ENCODE measurements at regions not wholly inside any gene's neighbourhood (a gene's known extent, or its start where the extent isn't known, plus 50 kb on each side); places are given as distances from the start of the nearest gene placed in this dataset.

GRCh38 chr2:128474036-128474955 is 155.6 kb upstream of the HS6ST1 start:
- no peak for DNase-seq

DNA sequence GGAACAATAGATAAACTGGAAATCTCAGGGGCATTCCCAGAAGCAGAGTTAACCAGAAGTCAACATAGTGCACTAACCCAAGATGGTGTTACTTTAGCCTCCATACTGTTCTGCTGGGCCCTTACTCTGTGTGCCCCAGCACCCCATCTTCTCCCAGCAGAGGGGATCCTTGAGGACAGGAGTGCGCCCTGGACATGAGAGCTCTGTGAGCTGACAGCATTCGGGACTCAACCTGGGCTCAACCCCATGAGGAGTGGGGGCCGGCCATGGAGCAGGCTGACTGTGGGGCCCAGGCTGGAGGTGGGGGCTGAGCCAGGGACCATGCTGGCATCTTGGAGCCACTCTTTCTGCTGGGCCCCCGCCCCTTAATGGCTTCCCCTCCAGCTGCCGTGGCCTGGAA is 156.3 kb upstream of the HS6ST1 start:
- DNase-seq = no peak

DNA sequence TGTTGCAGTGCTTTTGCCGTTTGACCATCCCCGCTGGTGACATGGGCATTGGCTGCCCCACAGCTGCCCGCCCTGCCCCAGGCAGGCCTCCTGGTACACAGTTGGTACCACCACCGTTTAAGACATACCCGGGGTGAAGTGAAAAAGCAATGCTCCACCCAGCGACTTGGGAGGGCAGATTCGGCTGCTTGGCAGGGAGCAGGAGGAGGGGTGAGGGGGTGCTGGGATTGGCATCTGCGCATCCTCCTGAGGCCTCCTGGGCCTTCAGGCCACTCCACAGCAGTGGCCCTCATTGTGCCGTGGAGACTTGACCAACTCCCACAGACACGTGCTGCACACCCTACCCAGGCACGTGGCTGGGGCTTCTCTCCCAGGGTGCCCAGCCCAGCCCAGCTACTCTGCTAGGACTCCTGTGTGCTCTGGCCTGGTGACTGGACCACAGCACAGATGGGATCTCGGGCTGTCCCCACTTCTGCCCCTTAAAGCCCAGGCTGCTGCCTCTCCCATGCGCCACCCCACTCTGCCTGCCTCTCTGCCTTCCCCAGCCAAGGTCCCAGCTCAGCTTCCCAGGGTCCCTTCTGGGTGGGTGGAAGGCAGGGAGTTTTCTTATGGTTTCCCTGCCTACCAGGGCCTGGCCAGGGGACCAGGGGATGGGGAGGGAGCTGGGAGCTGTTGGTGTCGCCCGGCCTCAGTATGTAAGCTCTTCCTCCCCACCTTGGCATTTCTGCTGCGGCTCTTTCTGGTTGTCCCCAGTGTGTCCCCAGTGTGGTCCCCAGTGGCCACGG is 157.0 kb upstream of the HS6ST1 start:
- no peak for DNase-seq

DNA sequence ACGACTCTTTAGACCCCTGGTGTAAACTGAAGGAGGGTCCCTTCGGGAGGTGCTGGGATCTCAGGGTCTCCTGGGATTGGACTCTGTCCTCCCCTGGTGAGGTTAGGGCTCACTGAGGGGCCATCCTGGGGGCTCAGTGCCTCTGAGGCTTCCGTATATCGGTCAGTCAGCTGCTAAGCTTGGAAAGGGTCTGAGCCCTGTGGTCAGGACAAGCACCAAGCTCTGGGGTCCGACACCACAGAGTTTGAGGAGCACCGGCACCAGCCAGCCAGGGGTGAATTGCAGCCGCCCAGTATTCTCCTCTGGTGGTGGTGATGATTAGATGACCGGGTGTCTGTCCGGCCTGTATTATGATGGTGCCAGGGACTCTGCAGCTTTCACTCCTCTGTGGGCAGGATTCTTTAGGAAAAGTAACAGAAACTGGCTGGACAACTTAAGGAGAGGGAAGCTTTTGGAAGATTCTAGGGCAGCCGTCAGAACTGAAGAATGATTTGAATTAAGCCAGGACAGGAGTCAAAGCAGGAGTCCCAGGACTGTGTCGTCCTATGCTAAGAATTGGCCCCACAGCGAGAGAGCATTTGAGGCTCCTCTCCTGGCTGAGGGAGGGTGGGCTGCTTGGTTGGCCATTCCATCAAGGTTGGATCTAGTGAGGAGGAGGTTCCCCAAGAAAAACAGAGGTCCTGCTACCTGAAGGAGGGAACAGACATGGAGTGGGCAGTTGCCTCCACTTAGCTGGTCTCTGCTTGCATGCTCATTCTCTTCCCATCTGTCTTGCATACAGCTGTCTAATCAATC is 158.6 kb upstream of the HS6ST1 start:
- no peak for DNase-seq

GRCh38 chr2:128477891-128478290 is 159.2 kb upstream of the HS6ST1 start:
- no peak for DNase-seq

- DNase-seq = no peak
These were observed 167.3 kb upstream of the HS6ST1 start for GRCh38 chr2:128485761-128486639.

DNA sequence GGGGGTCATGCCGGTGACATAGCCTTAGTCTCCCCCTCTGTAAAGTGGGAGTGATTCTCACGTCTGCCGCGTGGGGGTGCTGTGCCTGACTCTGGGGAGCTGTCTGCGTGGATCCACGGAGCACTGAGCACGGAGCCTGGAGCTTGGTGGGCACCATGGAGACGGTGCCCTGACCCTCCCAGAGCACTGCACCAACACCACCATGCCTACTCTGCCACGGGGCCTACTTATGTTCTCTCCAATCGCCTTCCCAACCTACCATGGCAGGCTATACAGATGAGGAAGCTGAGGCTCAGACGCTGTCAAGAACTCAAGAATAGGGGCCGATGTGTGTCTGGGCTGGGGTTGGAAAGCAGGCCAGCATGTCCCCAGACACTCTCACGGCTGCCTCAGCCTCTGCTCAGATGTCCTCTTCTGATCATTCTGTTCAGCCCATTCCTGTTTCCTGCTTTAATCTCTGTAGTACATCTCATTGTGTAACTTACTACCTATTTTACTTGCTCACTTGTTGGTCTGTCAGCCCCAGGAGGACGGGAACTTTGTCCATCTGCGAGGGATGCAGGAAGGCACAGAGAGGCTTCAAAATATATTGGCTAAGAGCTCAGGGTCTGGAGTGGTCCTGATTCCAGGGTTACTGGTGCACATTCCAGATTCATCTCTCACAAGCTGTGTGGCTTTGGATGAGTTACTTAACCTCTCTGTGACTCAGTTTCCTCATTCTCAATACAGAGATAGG is 168.1 kb upstream of the HS6ST1 start:
- no peak for DNase-seq

DNA sequence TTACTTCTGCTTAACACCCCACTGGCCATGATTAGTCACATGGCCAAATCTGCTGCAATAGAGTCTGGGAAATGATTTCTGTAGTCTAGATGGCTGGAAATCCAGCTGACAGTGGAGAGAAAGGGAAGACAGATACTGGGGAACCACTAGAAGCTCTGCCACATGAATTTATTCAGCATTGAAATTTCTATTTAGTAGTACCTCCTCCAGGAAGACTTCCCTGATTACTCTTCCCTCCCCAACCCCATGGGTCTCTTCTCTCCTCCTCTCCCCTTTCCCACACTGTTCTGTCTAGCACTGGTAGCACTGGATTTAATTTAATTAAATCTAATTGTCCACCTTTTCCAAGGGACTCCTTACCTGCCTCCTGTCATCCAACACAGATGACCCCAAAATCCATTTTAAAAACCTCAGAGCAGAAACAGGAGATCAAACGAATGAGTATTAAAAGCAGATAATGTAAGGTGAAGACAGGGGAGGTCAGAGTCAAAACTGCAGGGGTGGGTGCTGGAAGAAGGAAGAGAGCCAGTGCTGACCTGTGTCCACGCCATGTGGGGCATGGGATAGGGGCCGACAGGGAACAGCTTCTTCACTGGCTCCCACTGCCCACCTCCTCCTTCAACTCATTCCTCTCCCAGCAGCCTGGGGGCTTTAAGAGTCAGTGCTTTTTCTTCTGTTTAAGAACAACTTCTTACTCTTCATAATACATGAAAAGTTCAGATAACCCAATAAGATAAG is 169.2 kb upstream of the HS6ST1 start:
- no peak for DNase-seq

DNA sequence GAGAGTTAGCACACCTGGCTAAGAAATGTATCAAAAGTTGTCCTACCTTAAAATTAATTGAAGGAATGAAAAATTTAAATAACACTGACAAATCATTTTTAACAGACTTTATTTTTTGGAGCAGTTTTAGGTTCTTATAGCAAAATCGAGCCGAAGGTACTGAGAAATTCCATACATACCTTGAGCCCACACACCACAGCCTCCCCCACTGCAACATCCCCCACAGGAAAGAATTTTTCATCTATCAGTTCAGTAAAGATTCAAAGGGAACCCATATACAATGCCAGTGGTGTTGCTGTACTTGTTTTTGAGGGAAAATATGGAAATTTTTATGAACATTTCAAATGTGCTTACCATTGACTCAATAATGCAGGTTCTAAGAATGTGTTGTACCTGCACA is 169.8 kb upstream of the HS6ST1 start:
- DNase-seq = no peak

DNA sequence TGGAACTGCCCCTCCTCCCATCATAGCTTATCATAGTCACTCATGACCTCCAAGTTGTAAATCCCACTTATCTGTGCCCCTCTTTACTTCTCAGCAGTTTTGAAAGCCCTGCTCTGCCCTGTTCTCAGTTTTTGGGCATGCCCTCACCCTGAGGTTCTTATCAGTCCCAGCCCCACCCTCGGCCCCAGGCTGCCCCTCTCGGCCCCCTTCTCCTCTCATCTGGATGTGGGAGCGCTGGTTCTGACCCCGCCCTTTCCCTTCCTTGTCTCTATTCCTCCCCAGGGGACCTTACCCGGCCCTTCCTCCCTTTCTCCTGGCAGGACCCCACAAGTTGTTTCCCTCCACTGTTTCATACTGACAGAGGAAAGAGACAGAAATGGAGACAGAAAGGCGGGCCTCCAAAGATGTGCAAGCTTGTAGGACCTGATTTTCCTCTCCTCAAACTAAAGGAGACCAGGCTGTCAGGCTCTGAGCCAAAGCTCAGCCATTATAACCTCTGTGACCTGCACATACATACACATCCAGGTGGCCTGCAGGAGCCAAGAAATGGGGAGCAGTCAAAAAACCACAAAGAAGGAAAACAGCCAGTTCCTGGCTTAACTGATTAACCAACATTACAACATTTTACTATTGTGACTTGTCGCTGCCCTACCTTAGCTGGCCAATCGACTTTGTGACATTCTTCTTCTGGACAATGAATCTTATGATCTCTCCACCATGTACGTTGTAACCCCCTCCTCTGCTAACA is 171.0 kb upstream of the HS6ST1 start:
- no peak for DNase-seq

DNA sequence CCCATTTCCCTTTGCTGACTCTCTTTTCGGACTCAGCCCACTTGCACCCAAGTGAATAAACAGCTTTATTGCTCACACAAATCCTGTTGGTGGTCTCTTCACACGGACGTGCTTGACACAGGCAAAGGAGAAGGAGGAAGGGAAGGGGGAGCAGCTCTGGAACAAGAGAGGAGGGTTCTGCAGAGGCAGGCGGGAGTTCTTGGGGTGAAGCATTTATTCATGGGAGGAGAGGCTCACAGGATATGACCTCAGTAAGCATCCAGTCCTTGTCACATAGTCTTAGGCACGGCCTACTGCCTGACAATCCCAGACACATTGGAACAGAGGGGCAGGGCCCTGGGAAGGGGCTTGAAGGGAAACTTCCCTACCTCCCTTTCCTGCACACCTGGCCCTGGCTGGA is 171.7 kb upstream of the HS6ST1 start:
- DNase-seq = no peak

- no peak for DNase-seq
These were observed 172.4 kb upstream of the HS6ST1 start for GRCh38 chr2:128490881-128491691.

DNA sequence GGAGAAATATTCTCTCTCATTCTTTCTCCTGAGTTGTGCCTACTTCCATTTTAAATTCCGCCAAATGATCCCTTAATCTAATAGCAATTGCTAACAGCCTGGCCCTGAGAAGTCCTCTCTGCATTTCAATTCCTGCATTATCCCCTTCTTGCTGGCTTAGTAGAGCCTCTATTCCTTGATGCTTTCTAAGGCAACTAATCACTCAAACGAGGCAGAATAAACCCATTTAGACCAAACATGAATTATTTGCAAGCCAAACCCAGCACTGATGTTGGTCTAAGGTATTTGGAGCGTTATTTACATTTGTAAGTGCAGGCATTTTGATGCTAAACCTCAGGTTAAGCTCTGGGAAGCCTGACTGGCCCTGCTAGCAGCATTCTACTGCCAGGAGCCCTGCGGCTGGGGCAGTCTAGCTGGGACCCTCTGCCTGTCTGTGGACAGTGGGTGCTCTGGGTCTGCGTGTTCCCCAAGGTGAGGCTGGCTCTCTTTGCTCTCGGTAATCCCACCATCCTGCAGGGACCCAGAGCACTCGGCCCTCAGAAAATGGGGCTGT is 173.1 kb upstream of the HS6ST1 start:
- DNase-seq = no peak

DNA sequence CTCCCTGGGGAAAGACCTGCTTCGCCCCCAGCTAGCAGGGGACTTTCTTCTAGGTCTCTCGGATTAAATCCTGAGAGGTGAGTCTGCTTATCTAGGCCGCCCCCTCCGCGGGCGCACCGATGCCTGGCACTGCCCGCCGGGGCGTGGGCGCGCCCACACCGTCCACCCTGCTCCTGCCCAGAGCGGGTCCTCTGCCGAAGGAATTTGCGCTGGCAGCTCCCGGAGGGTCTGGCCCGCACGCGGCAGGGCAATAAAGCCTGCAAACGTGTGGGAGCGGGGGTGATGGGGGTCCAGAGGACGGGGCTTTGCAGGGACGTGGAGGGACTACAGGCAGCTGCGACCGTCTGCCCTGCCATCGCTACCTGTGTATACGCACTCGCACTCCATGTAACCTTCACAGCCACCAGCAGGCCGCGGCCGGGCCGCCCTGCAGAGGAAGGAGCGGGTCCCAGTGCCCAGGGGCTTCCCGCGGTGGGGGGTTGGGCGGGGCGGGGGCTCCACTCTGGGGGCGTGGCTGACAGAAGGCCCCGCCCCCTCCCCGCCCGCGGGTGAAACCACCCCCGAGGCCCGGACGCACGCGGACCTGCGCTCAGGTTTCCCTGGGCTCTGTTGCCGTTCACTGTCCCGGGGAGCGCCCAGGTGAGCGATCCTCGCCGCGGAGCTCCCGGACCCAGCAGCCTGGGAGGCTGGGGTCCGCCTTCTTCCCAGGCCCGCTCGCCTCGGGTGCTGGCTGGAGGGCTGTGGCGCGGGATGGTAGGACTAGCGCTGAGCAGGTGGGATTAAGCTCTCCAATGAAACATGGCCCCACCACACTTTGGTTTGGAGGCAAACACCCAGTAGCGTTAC is 174.5 kb upstream of the HS6ST1 start:
- no peak for DNase-seq

GRCh38 chr2:128493880-128494279 is 175.2 kb upstream of the HS6ST1 start:
- DNase-seq = no peak

DNA sequence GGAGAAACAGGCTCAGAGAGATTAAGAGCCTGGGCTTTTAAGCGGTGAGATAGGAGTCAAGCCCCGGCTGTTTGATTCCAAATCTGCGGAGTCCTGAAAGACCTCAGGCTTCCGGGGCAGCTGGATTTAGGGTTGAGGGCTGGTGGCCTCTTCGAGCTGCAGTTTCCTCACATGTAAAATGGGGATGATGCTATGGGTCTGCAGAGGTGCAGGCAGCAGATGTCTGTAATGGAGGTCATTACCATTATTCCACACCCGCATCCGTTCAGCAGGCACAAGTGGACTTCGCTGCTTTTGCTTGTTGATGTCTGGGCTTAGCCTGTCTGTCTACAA is 175.6 kb upstream of the HS6ST1 start:
- no peak for DNase-seq

DNA sequence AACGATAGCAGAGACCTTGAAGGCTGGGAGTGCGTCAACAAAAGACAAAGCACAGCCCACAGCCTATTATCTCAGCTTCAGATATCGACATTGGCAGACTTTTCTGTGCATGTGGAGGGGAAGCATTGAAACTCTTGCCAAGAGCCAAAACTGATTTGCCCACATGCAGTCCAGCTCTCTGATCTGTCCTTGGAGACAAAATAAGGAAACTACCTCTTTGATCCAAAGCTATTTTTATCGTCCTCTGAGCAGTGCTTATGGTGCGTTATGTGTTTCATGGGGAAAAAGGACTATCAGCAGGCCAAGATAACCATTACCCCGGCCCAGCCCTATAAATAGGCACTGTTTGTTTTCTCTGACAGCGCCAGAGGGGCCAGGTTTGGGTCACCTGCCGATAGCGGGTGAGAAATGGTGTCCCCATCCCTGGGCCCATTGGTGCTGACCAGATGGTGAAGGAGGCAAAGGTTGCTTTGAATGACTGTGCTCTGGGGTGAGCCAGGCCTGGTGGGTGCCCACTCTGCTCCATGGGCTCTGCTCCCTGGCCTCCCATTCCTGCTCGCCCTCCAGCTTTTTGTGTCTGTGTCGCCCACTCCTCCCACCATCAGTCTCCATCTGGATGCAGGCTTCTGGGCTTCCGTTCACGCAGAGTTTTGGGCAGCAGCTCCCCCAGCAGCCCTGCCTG is 176.1 kb upstream of the HS6ST1 start:
- DNase-seq = no peak

All from stimulated activated CD4-positive, alpha-beta T cell treated with anti-CD3 and anti-CD28 coated beads, Interleukin-2, amount 100 ng/mL, for 24 hours (primary cell).